K562 (cell line): ENCODE measurements at regions not wholly inside any gene's neighbourhood (a gene's known extent, or its start where the extent isn't known, plus 50 kb on each side); places are given as distances from the start of the nearest gene placed in this dataset.

Source experiments
- ATAC-seq: fragments of 200-7000 bp; cut with Tn5 transposase; 3 replicates; pipeline ENCODE4 v1.9.1; 2020; ENCODE audit warnings: moderate library complexity
- BruUV-seq: library from RNA; stranded (reverse); fragments of 400-500 nt; replicated peaks from 2 replicates; lab custom pipeline; 2021; lab: Mats Ljungman, UMichigan
- CTCF ChIA-PET: fragments of 300-600 bp; formaldehyde crosslinking; extraction: SDS; loops from one replicate; lab custom pipeline; 2021; ENCODE audit warnings: low intra/inter-chr PET ratio; lab: Yijun Ruan, JAX
- POLR2A ChIA-PET: fragments of 300-600, 350-650 bp; sonication (Branson Sonifier 250); formaldehyde crosslinking; extraction: SDS; loops from one replicate; lab custom pipeline; 2021; ENCODE audit warnings: antibody characterized with exemption, inconsistent platforms; lab: Yijun Ruan, JAX
- DNase-seq, 4 experiments: peaks; one replicate each; pipeline versions ENCODE4 v3.0.0 to v3.0.0-alpha.2; 2011 to 2018; ENCODE audit warnings: low spot score in 3 of 4, mixed read lengths in 3 of 4; ENCODE audit errors: extremely low read depth in 1 of 4
- FAIRE-seq: peaks from 2 replicates; lab custom pipeline; 2011; peaks lifted over from hg19 to GRCh38; lab: Jason Lieb, UNC
- H2AFZ ChIP-seq: 2 replicates; pipeline ENCODE4 v1.6.0; 2011; ENCODE audit warnings: low read depth, low read length, control low read depth, inconsistent platforms
- H3K27ac ChIP-seq: fragments of 200-600 bp; 3 replicates; pipeline ENCODE4 v1.8.0; 2011; ENCODE audit warnings: low read depth, mild to moderate bottlenecking, control low read depth, inconsistent platforms, low read length, moderate library complexity, mixed read lengths; ENCODE audit errors: extremely low read depth
- H3K27me3 ChIP-seq, 2 experiments: fragments of 300-600 bp in 1 of 2; 2 replicates in 1 of 2; 3 replicates in 1 of 2; pipeline versions ENCODE4 v1.6.0 to v1.8.0; 2011; ENCODE audit warnings: inconsistent platforms in 2 of 2, low read length in 2 of 2, mild to moderate bottlenecking in 1 of 2, mixed read lengths in 1 of 2, moderate library complexity in 1 of 2; ENCODE audit not compliant: control insufficient read depth in 2 of 2, insufficient read depth in 2 of 2
- H3K36me3 ChIP-seq: fragments of 300-600 bp; 3 replicates; pipeline ENCODE4 v1.8.0; 2011; ENCODE audit warnings: mild to moderate bottlenecking, low read length, inconsistent platforms; ENCODE audit not compliant: control insufficient read depth, insufficient read depth
- H3K4me1 ChIP-seq, 2 experiments: fragments of 200-600 bp in 1 of 2; replicated peaks in 1 of 2; 2 replicates in 1 of 2; 3 replicates in 1 of 2; pipeline versions ENCODE4 v1.5.1 to v1.8.0; 2011; ENCODE audit warnings: inconsistent platforms in 2 of 2, low read length in 2 of 2, mild to moderate bottlenecking in 1 of 2, mixed read lengths in 1 of 2, moderate library complexity in 1 of 2; ENCODE audit not compliant: control insufficient read depth in 2 of 2, insufficient read depth in 2 of 2
- H3K4me2 ChIP-seq: 2 replicates; pipeline ENCODE4 v1.6.1; 2011; ENCODE audit warnings: low read length, control low read depth, inconsistent platforms, mixed read lengths; ENCODE audit not compliant: insufficient read depth
- H3K4me3 ChIP-seq: fragments of 200-600 bp; sonication (generic), shearing (Covaris generic); 2 replicates; pipeline ENCODE4 v1.5.1; 2016; ENCODE audit warnings: control low read depth, inconsistent platforms
- H3K79me2 ChIP-seq: fragments of 200-600 bp; 3 replicates; pipeline ENCODE4 v1.8.0; 2011; ENCODE audit warnings: low read length, inconsistent platforms; ENCODE audit not compliant: control insufficient read depth, insufficient read depth
- H3K9ac ChIP-seq, 2 experiments: 2 replicates each; pipeline versions ENCODE4 v1.6.0 to v1.6.1; 2011; ENCODE audit warnings: low read depth in 2 of 2, low read length in 2 of 2, control low read depth in 1 of 2, inconsistent platforms in 1 of 2, mild to moderate bottlenecking in 1 of 2, mixed read lengths in 1 of 2; ENCODE audit not compliant: insufficient read depth in 1 of 2
- H3K9me1 ChIP-seq: one replicate; pipeline ENCODE4 v1.6.0; 2011; ENCODE audit warnings: inconsistent platforms, mild to moderate bottlenecking, low read length, moderate library complexity; ENCODE audit not compliant: control insufficient read depth, insufficient read depth
- H3K9me3 ChIP-seq: replicated peaks from 2 replicates; pipeline ENCODE4 v1.5.1; 2011; ENCODE audit warnings: low read depth, low read length, inconsistent platforms; ENCODE audit not compliant: control insufficient read depth, insufficient read depth
- H4K20me1 ChIP-seq: replicated peaks from 2 replicates; pipeline ENCODE4 v1.6.1; 2011; ENCODE audit warnings: low read length, inconsistent platforms, mixed read lengths; ENCODE audit not compliant: control insufficient read depth, insufficient read depth
- BHLHE40 ChIP-seq: IDR thresholded peaks from 2 replicates; pipeline ENCODE4 v1.6.1; 2011; ENCODE audit warnings: low read length, improper control_type of control experiment
- BRF2 ChIP-seq: IDR thresholded peaks from 3 replicates; pipeline ENCODE4 v1.6.1; 2011; ENCODE audit warnings: borderline replicate concordance, mild to moderate bottlenecking; ENCODE audit not compliant: insufficient read length, insufficient read depth
- CCNT2 ChIP-seq: IDR thresholded peaks from 2 replicates; pipeline ENCODE4 v1.6.1; 2011; ENCODE audit warnings: borderline replicate concordance, low read depth, mild to moderate bottlenecking, moderate library complexity, mixed read lengths, low read length; ENCODE audit not compliant: insufficient read length; ENCODE audit errors: extremely low read depth
- CREB1 ChIP-seq, 2 experiments: sonication (generic) in 1 of 2; formaldehyde crosslinking in 1 of 2; IDR thresholded peaks; 2 replicates each; pipeline versions ENCODE4 v1.6.1 to v1.8.0; 2012 to 2022; ENCODE audit warnings: inconsistent platforms in 1 of 2, mild to moderate bottlenecking in 1 of 2, missing genetic modification reagents in 1 of 2, moderate library complexity in 1 of 2
- CUX1 ChIP-seq: fragments of 200-800 bp; sonication (Bioruptor generic); IDR thresholded peaks from 2 replicates; pipeline ENCODE4 v1.6.1; 2016; ENCODE audit warnings: missing genetic modification characterization, missing compliant biosample characterization
- EHMT2 ChIP-seq: fragments of 450-650 bp; IDR thresholded peaks from 2 replicates; pipeline ENCODE4 v1.6.1; 2018; ENCODE audit warnings: antibody characterized with exemption
- GABPA ChIP-seq: fragments of 200-800 bp; sonication (Bioruptor generic); conservative IDR thresholded peaks from 2 replicates; pipeline ENCODE4 v1.6.1; 2016; ENCODE audit warnings: low read depth, missing genetic modification characterization, missing compliant biosample characterization
- GATAD2B ChIP-seq: fragments of 450-650 bp; IDR thresholded peaks from 2 replicates; pipeline ENCODE4 v1.6.1; 2017; ENCODE audit warnings: mild to moderate bottlenecking, borderline replicate concordance
- GTF2E2 ChIP-seq: fragments of 200-800 bp; sonication (Bioruptor generic); IDR thresholded peaks from 2 replicates; pipeline ENCODE4 v1.6.1; 2016; ENCODE audit warnings: missing genetic modification characterization, missing compliant biosample characterization
- KDM1A ChIP-seq, 2 experiments: fragments of 450-650 bp; IDR thresholded peaks; 2 replicates each; pipeline ENCODE4 v1.6.1; 2016; ENCODE audit warnings: mild to moderate bottlenecking in 2 of 2
- L3MBTL2 ChIP-seq: fragments of 450-650 bp; IDR thresholded peaks from 2 replicates; pipeline ENCODE4 v1.6.1; 2016; ENCODE audit warnings: mild to moderate bottlenecking, moderate library complexity
- MIER1 ChIP-seq: fragments of 450-650 bp; IDR thresholded peaks from 2 replicates; pipeline ENCODE4 v1.6.1; 2016; ENCODE audit warnings: antibody characterized with exemption, mild to moderate bottlenecking, low read depth
- MTA2 ChIP-seq: fragments of 450-650 bp; IDR thresholded peaks from 2 replicates; pipeline ENCODE4 v1.6.1; 2016; ENCODE audit warnings: low read depth
- ZNF232 ChIP-seq: sonication (generic); formaldehyde crosslinking; IDR thresholded peaks from 2 replicates; pipeline ENCODE4 v1.8.0; 2022; ENCODE audit warnings: mild to moderate bottlenecking, missing genetic modification reagents
- ZNF239 ChIP-seq: fragments of 250-450 bp; sonication (Bioruptor Pico); IDR thresholded peaks from 2 replicates; pipeline ENCODE4 v1.4.0; 2020; ENCODE audit warnings: mild to moderate bottlenecking
- ZNF408 ChIP-seq: fragments of 250-450 bp; sonication (Bioruptor Pico); IDR thresholded peaks from 2 replicates; pipeline ENCODE4 v1.4.0; 2020; ENCODE audit warnings: low read depth, mild to moderate bottlenecking, moderate library complexity
- whole genome bisulfite sequencing: fragments of 100-300 bp; shearing (Covaris generic); methylation state at CpG from one replicate; pipeline ENCODE4 v1.1.6; 2016; ENCODE audit warnings: low coverage, mixed read lengths; ENCODE audit not compliant: insufficient coverage; ENCODE audit errors: missing lambda C conversion rate; 5-methylcytosine and 5-hydroxymethylcytosine counted together
- in situ Hi-C: fragments of 300-500 bp; cut with MboI; formaldehyde crosslinking; loops from 4 replicates; pipeline ENCODE4 v1.15.0; 2018; ENCODE audit warnings: inconsistent platforms, mixed read lengths
- intact Hi-C: fragments of 100-400 bp; cut with micrococcal nuclease; formaldehyde crosslinking; loops from 2 replicates; pipeline ENCODE4 v1.14.2; 2022
- TF ChIP-seq, protein P1 (sequence below): fragments of 450-650 bp; formaldehyde crosslinking; IDR thresholded peaks from 2 replicates; pipeline ENCODE4 v1.4.0; 2020; ENCODE audit warnings: mild to moderate bottlenecking

DNA sequence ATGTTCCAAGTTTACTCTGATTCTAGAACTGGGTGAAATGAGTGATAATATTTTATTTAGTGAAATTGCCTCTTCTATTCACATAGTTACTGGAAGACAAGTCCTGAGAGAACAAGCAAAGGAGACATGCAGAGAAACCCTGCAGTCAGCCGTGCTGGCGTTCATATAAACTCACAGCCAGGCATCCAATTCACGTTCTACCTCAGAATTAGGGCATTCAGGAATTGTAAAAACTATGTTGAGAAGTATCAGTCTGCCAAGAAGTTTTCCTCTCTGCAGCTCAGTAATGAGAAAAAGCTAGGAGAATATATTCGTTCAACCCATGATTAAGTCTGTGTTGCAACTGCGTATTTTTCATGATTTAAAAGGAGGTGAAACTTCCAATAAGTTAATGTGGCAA lies 156.2 kb upstream of the DSEL start:
- Histone ChIP-seq H3K4me3 (no peak overlapping the region), H3K27ac (no peak overlapping the region), H4K20me1 (no peaks in the 10 kb centered on the region), H3K9me1 (no peaks in the 10 kb centered on the region), H3K4me1 (no peaks in the 10 kb centered on the region), H3K4me2 (no peak overlapping the region), H2AFZ (no peak overlapping the region), H3K36me3 (no peaks in the 10 kb centered on the region), H3K9ac (no peak overlapping the region), H3K27me3 (no peaks in the 10 kb centered on the region), H3K79me2 (no peaks in the 10 kb centered on the region), H3K9me3 (no peaks in the 10 kb centered on the region)
- no TSS peak for BruUV-seq
- in situ Hi-C loops (no loop called here), intact Hi-C loops (no loop called here)
- 0% methylated on average over 5 of the region's 5 CpGs for WGBS
- TF ChIP-seq ZNF408 (CRISPR knock-in tag) (no peak), L3MBTL2 (no peak), BRF2 (no peak), GATAD2B (no peak), GTF2E2 (no peak), MIER1 (no peak), EHMT2 (no peak), ZNF232 (CRISPR knock-in tag) (no peak), MTA2 (no peak), CUX1 (CRISPR knock-in tag) (no peak), GABPA (tag) (no peak), BHLHE40 (no peak), CCNT2 (no peak), ZNF239 (no peak), CREB1 (IDR thresholded peaks at IDR 0.05) (no peak), CREB1 (CRISPR knock-in tag; IDR thresholded peaks at IDR 0.05) (no peak), KDM1A (IDR thresholded peaks at IDR 0.05) (no peak)
- TF ChIP-seq, protein P1, sequence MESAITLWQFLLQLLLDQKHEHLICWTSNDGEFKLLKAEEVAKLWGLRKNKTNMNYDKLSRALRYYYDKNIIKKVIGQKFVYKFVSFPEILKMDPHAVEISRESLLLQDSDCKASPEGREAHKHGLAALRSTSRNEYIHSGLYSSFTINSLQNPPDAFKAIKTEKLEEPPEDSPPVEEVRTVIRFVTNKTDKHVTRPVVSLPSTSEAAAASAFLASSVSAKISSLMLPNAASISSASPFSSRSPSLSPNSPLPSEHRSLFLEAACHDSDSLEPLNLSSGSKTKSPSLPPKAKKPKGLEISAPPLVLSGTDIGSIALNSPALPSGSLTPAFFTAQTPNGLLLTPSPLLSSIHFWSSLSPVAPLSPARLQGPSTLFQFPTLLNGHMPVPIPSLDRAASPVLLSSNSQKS = no peak
- no peak for DNase-seq
- FAIRE-seq = no peak
- ATAC-seq = no peak
- ChIA-PET POLR2A (no interaction called here), CTCF (no interaction called here)
